H1 (cell line): ENCODE measurements at regions not wholly inside any gene's neighbourhood (a gene's known extent, or its start where the extent isn't known, plus 50 kb on each side); places are given as distances from the start of the nearest gene placed in this dataset.

ENCODE experiments used
- RXRA ChIP-seq: IDR thresholded peaks from 2 replicates; pipeline ENCODE4 v1.6.1; 2011; ENCODE audit warnings: low read depth, mild to moderate bottlenecking, low read length, moderate library complexity; ENCODE audit not compliant: insufficient read depth
- TF ChIP-seq, protein P1 (sequence below), 3 experiments: IDR thresholded peaks; 1 replicate in 2 of 3; 2 replicates in 1 of 3; pipeline versions ENCODE4 v1.5.1 to v1.6.1; 2011; ENCODE audit warnings: low read length in 3 of 3, mild to moderate bottlenecking in 3 of 3, inconsistent platforms in 2 of 3, low read depth in 1 of 3, moderate library complexity in 1 of 3; ENCODE audit not compliant: insufficient read depth in 1 of 3; ENCODE audit errors: control extremely low read depth in 1 of 3

DNA sequence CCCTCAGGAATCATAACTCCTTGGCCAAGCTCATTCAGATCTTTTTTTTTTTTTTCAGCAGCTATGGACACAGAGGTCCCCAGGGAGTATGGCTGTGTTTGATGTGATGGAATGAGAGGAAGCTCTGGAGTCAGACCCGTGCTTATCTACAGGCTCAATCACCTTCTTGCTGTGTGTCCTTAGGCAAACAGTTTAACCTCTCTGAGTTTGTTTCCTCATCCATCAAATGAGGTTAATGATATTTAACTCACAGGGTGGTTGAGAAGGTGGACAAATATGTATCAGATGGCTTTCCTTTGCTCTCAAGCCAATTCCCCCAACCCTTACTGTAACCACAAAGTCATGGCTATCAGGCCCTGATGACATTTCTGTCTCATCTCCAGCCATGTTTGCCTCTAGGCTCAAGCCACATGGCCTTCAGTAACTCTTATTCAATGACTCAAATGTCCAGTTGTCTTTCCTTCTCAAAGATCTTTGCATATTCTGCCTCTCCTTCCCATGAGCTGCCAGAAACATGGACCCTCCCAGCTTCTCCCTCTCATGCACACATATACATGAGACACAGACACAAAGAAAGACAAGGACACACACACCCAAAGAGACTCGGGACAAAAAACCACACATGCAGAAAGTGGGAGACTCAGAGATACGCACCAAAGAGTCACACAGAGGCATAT is 303.5 kb upstream of the KAZN start:
- no peak for TF ChIP-seq RXRA
- TF ChIP-seq, protein P1, sequence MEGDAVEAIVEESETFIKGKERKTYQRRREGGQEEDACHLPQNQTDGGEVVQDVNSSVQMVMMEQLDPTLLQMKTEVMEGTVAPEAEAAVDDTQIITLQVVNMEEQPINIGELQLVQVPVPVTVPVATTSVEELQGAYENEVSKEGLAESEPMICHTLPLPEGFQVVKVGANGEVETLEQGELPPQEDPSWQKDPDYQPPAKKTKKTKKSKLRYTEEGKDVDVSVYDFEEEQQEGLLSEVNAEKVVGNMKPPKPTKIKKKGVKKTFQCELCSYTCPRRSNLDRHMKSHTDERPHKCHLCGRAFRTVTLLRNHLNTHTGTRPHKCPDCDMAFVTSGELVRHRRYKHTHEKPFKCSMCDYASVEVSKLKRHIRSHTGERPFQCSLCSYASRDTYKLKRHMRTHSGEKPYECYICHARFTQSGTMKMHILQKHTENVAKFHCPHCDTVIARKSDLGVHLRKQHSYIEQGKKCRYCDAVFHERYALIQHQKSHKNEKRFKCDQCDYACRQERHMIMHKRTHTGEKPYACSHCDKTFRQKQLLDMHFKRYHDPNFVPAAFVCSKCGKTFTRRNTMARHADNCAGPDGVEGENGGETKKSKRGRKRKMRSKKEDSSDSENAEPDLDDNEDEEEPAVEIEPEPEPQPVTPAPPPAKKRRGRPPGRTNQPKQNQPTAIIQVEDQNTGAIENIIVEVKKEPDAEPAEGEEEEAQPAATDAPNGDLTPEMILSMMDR (IDR thresholded peaks at IDR 0.05; ENCODE audit: control extremely low read depth in 1 of 3, insufficient read depth in 1 of 3, low read depth in 1 of 3, low read length in 3 of 3), result no peak
